Progenitor cell of endocrine pancreas (in vitro differentiated cells): ENCODE measurements at regions not wholly inside any gene's neighbourhood (a gene's known extent, or its start where the extent isn't known, plus 50 kb on each side); places are given as distances from the start of the nearest gene placed in this dataset.
"Not testable (repeated sequence)": the region's sequence is repeated elsewhere in the genome, so short reads cannot be mapped to it uniquely, and the experiment has no call there.

Experiments
- DNase-seq: peaks from one replicate; pipeline ENCODE4 v3.0.0; 2021; ENCODE audit warnings: low spot score; ENCODE audit not compliant: unreplicated experiment
- H3K27ac Mint-ChIP-seq: 2 replicates; pipeline ENCODE4 v1.8.0; 2021; ENCODE audit warnings: mild to moderate bottlenecking, moderate library complexity, mixed read lengths
- H3K27me3 Mint-ChIP-seq: 2 replicates; pipeline ENCODE4 v1.8.0; 2021; ENCODE audit warnings: mixed read lengths
- H3K36me3 Mint-ChIP-seq: 2 replicates; pipeline ENCODE4 v1.8.0; 2022; ENCODE audit warnings: mixed read lengths; ENCODE audit not compliant: insufficient read depth
- H3K4me1 Mint-ChIP-seq: 2 replicates; pipeline ENCODE4 v1.8.0; 2021; ENCODE audit warnings: low read depth, mixed read lengths
- H3K4me3 Mint-ChIP-seq: 2 replicates; pipeline ENCODE4 v1.8.0; 2021; ENCODE audit warnings: low read depth, mild to moderate bottlenecking, moderate library complexity, mixed read lengths
- H3K9me3 Mint-ChIP-seq: 2 replicates; pipeline ENCODE4 v1.8.0; 2021; ENCODE audit warnings: low read depth, mixed read lengths
- TF ChIP-seq, protein P1 (sequence below): fragments of 200-600 bp; sonication (generic); IDR thresholded peaks from one replicate; pipeline ENCODE4 v1.5.0; 2021; ENCODE audit warnings: antibody characterized with exemption, mild to moderate bottlenecking; ENCODE audit not compliant: unreplicated experiment

DNA sequence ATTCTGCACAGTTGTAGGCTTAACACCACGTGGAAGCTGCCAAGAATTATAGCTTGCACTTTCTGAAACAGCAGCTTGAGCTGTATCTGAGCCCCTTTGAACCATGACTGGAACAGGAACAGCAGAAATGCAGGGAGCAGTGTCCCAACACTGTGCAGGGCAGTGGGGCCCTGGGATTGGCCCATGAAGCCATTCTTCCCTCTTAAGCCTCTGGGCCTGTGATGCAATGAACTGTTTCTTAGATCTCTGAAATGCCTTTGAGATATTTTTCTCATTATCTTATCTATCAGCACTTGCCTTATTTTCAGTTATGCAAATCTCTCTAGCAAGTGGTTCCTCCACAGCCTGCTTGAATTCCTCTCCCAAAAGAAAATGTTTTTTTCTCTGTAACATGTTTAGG is 87.0 kb upstream of the MTAP start:
- no peak for DNase-seq
- peaks cover 11% of the 10 kb centered on the region for H3K9me3 Mint-ChIP-seq

DNA sequence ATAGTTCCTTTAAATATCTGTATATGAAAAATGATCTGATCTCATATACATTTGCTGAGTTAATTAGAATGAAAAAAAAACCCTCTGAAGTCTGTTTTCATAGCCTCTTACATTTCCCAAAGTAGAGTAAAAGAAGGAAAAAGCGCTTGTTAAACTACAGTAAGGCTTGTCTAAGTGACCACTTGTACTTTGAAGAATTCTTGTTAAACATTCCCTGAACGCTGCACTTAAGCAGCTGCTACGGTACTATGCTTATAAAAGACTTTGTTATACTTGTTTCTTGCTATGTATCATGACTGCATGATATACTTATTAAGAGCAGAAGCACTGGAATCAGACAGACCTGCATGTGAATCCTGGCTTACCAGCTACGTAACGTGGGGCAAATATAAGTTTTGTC is 81.7 kb upstream of the MTAP start:
- no peak for DNase-seq
- Mint-ChIP-seq H3K36me3 (no peaks in the 10 kb centered on the region), H3K4me1 (no peaks in the 10 kb centered on the region), H3K27me3 (peaks cover 13% of the 10 kb centered on the region), H3K9me3 (peaks cover 11% of the 10 kb centered on the region), H3K4me3 (no peak overlapping the region), H3K27ac (no peak overlapping the region)
- TF ChIP-seq, protein P1, sequence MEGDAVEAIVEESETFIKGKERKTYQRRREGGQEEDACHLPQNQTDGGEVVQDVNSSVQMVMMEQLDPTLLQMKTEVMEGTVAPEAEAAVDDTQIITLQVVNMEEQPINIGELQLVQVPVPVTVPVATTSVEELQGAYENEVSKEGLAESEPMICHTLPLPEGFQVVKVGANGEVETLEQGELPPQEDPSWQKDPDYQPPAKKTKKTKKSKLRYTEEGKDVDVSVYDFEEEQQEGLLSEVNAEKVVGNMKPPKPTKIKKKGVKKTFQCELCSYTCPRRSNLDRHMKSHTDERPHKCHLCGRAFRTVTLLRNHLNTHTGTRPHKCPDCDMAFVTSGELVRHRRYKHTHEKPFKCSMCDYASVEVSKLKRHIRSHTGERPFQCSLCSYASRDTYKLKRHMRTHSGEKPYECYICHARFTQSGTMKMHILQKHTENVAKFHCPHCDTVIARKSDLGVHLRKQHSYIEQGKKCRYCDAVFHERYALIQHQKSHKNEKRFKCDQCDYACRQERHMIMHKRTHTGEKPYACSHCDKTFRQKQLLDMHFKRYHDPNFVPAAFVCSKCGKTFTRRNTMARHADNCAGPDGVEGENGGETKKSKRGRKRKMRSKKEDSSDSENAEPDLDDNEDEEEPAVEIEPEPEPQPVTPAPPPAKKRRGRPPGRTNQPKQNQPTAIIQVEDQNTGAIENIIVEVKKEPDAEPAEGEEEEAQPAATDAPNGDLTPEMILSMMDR, result no peak

More for the DNA sequence above, 87.0 kb upstream of the MTAP start:
- Mint-ChIP-seq H3K36me3 (no peaks in the 10 kb centered on the region), H3K27me3 (peaks cover 9% of the 10 kb centered on the region), H3K4me1 (peaks cover 2% of the 10 kb centered on the region), H3K4me3 (no peak overlapping the region), H3K27ac (no peak overlapping the region)
- TF ChIP-seq, protein P1, result no peak

DNA sequence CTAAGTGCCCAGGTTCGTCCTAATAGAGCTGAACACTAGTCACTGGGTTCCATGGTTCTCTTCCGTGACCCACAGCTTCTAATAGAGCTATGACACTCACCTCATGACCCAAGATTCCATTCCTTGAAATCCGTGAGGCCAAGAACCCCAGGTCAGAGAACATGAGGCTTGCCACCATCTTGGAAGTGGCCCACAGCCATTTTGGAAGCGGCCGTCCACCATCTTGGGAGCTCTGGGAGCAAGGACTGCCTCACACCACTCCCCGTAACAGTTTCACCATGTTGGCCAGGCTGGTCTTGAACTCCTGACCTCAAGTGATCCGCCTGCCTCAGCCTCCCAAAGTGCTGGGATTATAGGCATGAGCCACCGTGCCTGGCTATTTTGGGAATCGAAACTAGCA is 75.0 kb upstream of the MTAP start:
- H3K9me3 Mint-ChIP-seq, H3K36me3 Mint-ChIP-seq, DNase-seq, H3K4me3 Mint-ChIP-seq, H3K27me3 Mint-ChIP-seq, H3K27ac Mint-ChIP-seq, H3K4me1 Mint-ChIP-seq: not testable (repeated sequence)

DNA sequence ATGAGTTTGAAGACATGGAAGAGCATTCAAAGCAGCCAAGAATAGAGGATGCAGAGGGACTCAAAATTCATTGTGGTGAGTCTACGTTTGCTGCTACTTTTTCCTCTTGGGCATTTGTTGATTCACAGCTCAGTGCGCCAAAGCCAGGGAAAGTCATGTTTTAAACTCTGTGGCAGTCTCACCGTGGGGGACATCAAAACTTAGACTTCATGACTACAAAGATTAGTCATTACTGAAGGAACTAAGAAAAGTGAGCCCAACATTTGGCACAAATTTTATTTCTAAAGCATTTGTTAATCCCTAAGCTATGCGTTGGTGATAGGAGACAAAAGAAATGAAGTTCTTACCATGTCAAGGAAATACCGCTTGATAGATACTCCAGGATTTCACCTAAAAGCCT is 73.7 kb upstream of the MTAP start:
- H3K4me3 Mint-ChIP-seq, result no peak overlapping the region
- H3K36me3 Mint-ChIP-seq, result no peaks in the 10 kb centered on the region
- DNase-seq, result no peak
- TF ChIP-seq, protein P1, result no peak
- peaks cover 4% of the 10 kb centered on the region for H3K9me3 Mint-ChIP-seq
- H3K27ac Mint-ChIP-seq, result no peak overlapping the region
- H3K4me1 Mint-ChIP-seq, result peaks cover 2% of the 10 kb centered on the region
- H3K27me3 Mint-ChIP-seq, result peaks cover 3% of the 10 kb centered on the region

DNA sequence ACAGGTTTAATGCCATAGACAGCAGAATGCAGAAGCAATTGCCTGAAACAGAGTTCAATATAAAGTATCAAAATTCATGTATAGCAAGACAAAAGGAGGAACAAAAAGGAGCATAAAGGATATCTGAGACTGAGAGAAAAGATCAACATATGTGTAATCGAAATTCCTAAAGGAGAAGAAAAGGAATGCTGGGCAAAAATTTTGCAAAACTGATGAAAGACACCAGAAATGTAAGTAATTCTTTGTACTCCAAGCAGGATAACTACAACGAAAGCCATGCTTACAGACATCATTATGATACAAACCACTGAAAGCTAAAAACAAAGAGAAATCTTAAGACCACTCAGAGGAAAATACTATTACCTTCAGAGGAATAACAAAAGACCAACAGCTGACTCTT is 72.8 kb upstream of the MTAP start:
- H3K27me3 Mint-ChIP-seq, result peaks cover 3% of the 10 kb centered on the region
- no peak overlapping the region for H3K4me3 Mint-ChIP-seq
- peaks cover 7% of the 10 kb centered on the region for H3K9me3 Mint-ChIP-seq
- no peak for DNase-seq
- TF ChIP-seq, protein P1, result no peak
- H3K4me1 Mint-ChIP-seq, result peaks cover 2% of the 10 kb centered on the region
- H3K27ac Mint-ChIP-seq, result no peak overlapping the region
- H3K36me3 Mint-ChIP-seq, result no peaks in the 10 kb centered on the region

DNA sequence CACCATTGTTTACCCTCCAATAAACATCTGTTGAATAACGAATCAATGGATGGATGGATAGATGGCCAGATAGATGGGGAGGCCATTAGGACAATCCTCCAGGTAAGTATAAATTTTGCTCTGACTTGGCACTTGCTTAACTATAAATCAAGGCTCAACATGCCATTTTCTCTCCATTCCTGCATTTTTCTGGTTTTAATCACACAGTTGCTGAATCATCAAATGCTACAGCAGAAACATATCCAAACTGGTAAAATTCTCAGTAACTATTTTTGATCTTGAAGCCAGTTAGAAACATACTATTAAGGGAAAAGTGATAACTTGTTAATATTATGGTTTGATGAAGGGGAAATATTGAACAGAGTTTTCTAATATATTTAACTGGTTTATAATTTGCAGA is 71.5 kb upstream of the MTAP start:
- H3K4me3 Mint-ChIP-seq, result no peak overlapping the region
- H3K9me3 Mint-ChIP-seq, result peaks cover 15% of the 10 kb centered on the region
- H3K4me1 Mint-ChIP-seq, result peaks cover 2% of the 10 kb centered on the region
- no peak overlapping the region for H3K27ac Mint-ChIP-seq
- TF ChIP-seq, protein P1, result no peak
- H3K36me3 Mint-ChIP-seq, result no peaks in the 10 kb centered on the region
- no peak for DNase-seq
- peaks cover 3% of the 10 kb centered on the region for H3K27me3 Mint-ChIP-seq
